Hepatocyte (in vitro differentiated cells): ENCODE measurements at regions not wholly inside any gene's neighbourhood (a gene's known extent, or its start where the extent isn't known, plus 50 kb on each side); places are given as distances from the start of the nearest gene placed in this dataset.

Source experiments
- EZH2 ChIP-seq: fragments of 200-600 bp; sonication (generic); IDR thresholded peaks from 2 replicates; pipeline ENCODE4 v1.6.1; 2016; ENCODE audit warnings: antibody characterized with exemption, mild to moderate bottlenecking, borderline replicate concordance
- EZH2phosphoT487 ChIP-seq: fragments of 200-600 bp; sonication (generic); IDR thresholded peaks from one replicate; pipeline ENCODE4 v1.6.1; 2018; ENCODE audit warnings: antibody characterized with exemption, mild to moderate bottlenecking, low read depth, moderate library complexity; ENCODE audit not compliant: unreplicated experiment, severe bottlenecking
- TF ChIP-seq, protein P1 (sequence below): fragments of 200-600 bp; sonication (generic); IDR thresholded peaks from 2 replicates; pipeline ENCODE4 v1.5.1; 2016; ENCODE audit warnings: antibody characterized with exemption, mild to moderate bottlenecking; ENCODE audit not compliant: poor library complexity

DNA sequence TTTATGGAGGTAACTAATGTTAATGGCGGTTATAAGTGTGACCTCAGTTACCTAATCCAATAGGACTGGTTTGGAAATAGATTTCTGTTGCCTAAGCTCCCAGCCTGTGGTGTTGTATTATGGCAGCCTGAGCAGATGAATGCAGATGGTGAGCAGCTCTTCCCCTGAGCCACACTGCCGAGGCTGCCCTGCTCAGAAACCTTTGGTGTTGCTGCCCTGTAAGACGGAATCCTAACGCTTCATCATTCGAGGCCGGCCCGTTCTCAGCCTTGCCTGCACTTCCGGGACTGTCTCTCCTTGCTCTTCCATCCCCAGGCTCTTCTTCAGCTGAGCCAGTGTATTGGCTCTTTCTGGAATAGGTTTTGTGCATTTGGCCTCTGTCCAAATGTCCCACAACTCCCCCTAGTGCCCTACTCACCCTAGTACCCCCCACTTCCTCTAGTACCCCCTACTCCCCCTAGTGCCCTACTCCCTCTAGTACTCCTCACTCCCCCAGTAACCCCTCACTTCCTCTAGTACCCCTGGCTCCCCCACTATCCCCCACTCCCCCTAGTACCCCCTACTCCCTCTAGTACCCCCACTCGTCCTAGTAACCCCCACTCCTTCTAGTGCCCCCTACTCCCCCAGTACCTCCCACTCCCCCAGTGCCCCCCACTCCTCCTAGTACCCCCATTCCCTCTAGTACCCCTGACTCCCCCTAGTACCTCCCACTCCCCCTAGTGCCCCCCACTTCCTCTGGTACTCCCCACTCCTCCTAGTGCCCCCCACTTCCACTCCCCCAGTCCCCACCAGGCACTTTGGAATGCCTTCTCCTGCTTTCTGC lies 106.0 kb upstream of the TAF1B start:
- TF ChIP-seq, protein P1, sequence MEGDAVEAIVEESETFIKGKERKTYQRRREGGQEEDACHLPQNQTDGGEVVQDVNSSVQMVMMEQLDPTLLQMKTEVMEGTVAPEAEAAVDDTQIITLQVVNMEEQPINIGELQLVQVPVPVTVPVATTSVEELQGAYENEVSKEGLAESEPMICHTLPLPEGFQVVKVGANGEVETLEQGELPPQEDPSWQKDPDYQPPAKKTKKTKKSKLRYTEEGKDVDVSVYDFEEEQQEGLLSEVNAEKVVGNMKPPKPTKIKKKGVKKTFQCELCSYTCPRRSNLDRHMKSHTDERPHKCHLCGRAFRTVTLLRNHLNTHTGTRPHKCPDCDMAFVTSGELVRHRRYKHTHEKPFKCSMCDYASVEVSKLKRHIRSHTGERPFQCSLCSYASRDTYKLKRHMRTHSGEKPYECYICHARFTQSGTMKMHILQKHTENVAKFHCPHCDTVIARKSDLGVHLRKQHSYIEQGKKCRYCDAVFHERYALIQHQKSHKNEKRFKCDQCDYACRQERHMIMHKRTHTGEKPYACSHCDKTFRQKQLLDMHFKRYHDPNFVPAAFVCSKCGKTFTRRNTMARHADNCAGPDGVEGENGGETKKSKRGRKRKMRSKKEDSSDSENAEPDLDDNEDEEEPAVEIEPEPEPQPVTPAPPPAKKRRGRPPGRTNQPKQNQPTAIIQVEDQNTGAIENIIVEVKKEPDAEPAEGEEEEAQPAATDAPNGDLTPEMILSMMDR: no peak
- no peak for TF ChIP-seq EZH2
- TF ChIP-seq EZH2phosphoT487: no peak
